ENCODE measurements at regions not wholly inside any gene's neighbourhood (a gene's known extent, or its start where the extent isn't known, plus 50 kb on each side); places are given as distances from the start of the nearest gene placed in this dataset.

DNA sequence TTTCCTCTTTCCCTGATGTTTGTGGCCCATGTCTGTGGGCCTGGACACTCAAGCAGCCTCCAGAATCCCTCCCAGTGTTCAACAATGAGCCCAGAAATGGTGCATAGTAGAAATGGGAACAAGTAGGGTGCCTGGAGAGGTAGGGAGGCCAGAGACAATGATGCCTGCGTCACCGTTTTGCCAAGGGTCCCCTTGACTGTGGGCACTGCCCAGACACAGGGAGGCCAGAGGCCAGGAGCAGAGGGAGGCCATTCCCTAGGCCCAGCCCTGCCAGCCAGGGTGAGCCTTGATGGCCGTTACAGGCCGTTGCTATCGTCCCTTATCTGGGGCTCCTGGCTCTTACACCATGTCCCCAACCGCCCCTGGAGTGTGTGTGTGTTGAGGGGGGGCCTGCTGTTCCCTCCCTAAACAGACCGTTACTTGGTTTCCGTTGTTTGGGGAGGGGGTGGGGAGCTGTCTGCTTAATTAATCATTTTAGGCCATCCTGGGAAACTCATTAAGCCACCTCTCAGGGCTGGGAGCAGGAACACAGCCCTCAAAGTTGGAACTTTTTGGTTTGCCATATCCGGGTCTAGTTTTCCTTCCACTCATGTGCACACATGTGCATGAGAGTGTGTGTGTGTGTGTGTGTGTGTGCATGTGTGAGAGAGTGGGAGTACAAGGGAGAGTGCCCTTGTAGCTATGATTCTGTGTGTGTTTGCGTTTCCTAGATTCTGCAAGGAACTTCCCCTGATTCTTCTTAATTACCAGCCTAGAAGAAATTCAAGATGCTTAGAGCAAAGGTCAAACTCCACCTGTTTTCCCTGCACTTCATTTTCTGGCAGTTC is 135.2 kb upstream of the HAAO start:
- TF ChIP-seq, protein P1, sequence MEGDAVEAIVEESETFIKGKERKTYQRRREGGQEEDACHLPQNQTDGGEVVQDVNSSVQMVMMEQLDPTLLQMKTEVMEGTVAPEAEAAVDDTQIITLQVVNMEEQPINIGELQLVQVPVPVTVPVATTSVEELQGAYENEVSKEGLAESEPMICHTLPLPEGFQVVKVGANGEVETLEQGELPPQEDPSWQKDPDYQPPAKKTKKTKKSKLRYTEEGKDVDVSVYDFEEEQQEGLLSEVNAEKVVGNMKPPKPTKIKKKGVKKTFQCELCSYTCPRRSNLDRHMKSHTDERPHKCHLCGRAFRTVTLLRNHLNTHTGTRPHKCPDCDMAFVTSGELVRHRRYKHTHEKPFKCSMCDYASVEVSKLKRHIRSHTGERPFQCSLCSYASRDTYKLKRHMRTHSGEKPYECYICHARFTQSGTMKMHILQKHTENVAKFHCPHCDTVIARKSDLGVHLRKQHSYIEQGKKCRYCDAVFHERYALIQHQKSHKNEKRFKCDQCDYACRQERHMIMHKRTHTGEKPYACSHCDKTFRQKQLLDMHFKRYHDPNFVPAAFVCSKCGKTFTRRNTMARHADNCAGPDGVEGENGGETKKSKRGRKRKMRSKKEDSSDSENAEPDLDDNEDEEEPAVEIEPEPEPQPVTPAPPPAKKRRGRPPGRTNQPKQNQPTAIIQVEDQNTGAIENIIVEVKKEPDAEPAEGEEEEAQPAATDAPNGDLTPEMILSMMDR (IDR thresholded peaks at IDR 0.05) = no peak

DNA sequence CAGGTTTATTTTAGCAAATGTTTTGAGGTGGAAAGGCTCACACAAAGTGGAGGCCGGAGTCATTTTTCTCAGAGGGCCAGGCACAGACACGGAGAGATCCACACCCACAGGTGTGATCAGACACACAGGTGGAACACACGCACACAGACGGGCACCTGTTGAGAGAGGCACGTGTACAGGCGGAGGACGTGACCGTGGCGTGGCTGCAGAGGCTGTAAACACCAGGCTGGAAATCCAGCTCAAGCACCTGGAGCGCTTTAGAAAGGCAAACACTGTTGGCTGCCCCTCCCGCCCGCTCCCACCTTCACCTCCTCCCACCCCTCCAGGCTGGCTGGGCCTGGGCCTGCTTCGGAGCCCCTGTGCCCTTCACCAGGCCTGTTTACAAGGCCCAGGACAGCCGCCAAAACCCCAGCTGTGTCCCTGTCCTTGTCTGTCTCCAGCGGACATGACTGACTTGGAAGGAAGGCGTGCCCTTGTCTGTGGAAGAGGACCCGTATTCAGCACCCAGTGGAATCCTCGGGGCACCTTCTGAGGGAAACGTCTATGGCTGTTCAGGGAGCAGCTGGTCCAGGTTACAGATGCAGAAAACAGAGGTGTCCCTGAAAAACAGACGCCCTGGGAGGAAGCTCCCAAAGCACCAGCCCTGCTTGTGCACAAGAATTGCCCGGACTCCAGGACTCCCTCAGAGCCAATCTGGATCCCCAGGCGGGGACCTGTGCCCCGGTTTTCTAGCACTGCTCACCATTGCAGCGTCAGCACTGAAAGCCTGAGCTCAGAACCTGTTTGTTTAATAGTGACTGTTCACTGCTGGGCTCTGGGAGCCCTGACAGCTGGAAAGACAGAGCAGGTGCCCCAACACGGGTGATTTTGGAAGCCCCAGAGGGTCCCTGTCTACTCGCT is 134.3 kb upstream of the HAAO start:
- TF ChIP-seq, protein P1 (IDR thresholded peaks at IDR 0.05) = no peak

DNA sequence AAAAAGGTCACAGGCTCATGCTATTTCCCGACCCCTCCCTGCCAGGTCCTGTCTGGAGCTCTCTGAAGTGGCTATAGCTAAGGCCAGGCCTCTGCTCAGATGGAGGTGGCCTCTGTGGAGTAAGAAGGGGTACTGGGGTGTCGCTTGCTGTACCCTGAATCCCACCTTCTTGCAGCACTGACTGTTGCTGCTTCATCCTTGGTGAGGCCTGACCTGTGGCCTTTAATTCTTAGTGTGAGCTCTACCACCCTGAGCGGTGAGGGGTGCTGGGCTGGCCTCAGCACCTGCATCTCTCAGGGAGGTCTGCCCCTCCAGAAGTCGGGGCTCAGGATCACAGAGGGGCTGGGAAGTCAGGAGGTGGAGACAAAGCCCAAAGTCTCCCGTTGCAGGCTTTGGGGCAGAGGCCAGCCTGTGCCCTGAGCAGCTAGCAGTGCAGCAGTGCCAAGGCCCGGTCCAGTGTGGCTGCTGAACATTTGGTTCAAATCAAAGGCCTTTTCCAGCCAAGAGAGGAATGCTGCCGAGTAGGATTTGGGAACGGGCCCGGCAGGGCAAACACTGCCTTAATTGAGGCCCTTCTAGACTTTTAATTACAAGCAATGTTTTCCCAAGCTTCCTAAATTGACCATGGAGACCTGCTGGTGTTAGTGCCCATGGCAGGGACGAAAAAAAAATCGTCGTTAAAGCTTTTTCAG is 133.5 kb upstream of the HAAO start:
- TF ChIP-seq, protein P1 (IDR thresholded peaks at IDR 0.05) = no peak

GRCh38 chr2:42924418-42924886 is 132.1 kb upstream of the HAAO start:
- TF ChIP-seq, protein P1 (IDR thresholded peaks at IDR 0.05) = no peak

DNA sequence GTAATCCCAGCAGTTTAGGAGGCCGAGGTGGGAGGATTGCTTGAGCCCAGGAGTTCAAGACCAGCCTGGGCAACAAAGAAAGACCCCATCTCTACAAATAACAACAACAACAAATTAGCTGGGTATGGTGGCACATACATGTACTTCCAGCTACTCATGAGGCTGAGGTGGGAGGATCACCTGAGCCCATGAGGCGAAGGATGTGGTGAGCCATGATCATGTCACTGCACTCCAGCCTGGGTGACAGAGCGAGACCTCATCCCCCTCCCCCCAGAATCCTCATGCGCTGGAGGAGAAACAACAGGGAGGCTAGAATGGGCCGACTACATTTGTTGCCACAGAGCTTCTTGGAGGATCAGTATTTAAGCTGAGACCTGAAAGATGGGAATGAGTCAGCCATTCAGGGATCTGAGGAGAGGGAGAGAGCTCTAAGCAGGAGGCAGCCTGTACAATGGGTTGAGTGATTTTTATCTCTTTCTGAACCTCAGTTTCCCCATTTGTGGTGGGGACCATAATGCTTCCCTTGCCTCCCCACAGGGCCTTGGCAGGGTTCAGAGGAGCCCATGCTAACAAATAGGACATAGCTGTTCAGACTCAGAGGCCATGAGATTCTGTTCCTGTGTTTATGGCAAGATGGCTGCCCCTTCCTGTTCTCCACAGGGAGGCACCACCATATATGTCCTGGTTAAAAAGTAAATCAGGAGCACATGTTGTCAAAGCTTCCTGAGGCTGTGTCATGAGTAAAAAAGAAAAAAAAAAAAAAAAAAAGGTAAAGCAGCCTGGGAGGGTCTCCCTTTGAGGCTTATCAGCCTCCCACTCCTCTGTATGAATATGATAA is 131.4 kb upstream of the HAAO start:
- TF ChIP-seq, protein P1 (IDR thresholded peaks at IDR 0.05) = no peak

- TF ChIP-seq, protein P1 (IDR thresholded peaks at IDR 0.05) = no peak
Measured at GRCh38 chr2:42922790-42923579, 130.6 kb upstream of the HAAO start.

Data from LNCAP (cell line).